Gastrocnemius medialis (tissue), 4 donors: ENCODE measurements at regions not wholly inside any gene's neighbourhood (a gene's known extent, or its start where the extent isn't known, plus 50 kb on each side); places are given as distances from the start of the nearest gene placed in this dataset.

Source experiments
- ATAC-seq, 2 donors: fragments of 150-250 bp; one replicate each; pipeline ENCODE4 v1.9.1; 2016
- DNase-seq, 2 donors: peaks; one replicate each; pipeline ENCODE4 v3.0.0-alpha.2; 2019
- H3K27ac ChIP-seq, 4 donors: fragments of 200-600 bp; sonication (generic); 1 replicate in 1 of 4; 2 replicates in 3 of 4; pipeline ENCODE4 v1.5.1; 2016 to 2018; ENCODE audit warnings: mild to moderate bottlenecking in 2 of 4, moderate library complexity in 1 of 4
- H3K27me3 ChIP-seq, 3 donors: fragments of 200-600 bp; sonication (generic) in 2 of 3; 1 replicate in 1 of 3; 2 replicates in 2 of 3; pipeline versions ENCODE4 v1.5.1 to v1.6.0; 2016 to 2019; ENCODE audit warnings: mild to moderate bottlenecking in 1 of 3, moderate library complexity in 1 of 3
- H3K36me3 ChIP-seq, 2 donors: fragments of 200-600 bp; sonication (generic) in 1 of 2; one replicate each; pipeline ENCODE4 v1.5.1; 2017 to 2018
- H3K4me1 ChIP-seq, 2 donors: fragments of 200-600 bp; sonication (generic) in 1 of 2; one replicate each; pipeline ENCODE4 v1.5.1; 2016 to 2017; ENCODE audit warnings: mild to moderate bottlenecking in 2 of 2
- H3K4me3 ChIP-seq, 4 donors: fragments of 200-600 bp; sonication (generic) in 3 of 4; 1 replicate in 1 of 4; 2 replicates in 3 of 4; pipeline ENCODE4 v1.5.1; 2016 to 2019; ENCODE audit warnings: mild to moderate bottlenecking in 2 of 4
- H3K9me3 ChIP-seq, 3 donors: fragments of 200-600 bp; sonication (generic) in 2 of 3; 1 replicate in 1 of 3; 2 replicates in 2 of 3; pipeline ENCODE4 v1.5.1; 2016 to 2019
- CTCF ChIP-seq, 5 experiments: fragments of 450-650 bp in 3 of 5; fragments of 200-600 bp in 2 of 5; sonication (generic) in 2 of 5; IDR thresholded peaks in 4 of 5; conservative IDR thresholded peaks in 1 of 5; 1 replicate in 4 of 5; 2 replicates in 1 of 5; pipeline ENCODE4 v1.5.1; 2016 to 2019; ENCODE audit warnings: antibody characterized with exemption in 5 of 5, mild to moderate bottlenecking in 3 of 5, moderate library complexity in 3 of 5
- POLR2A ChIP-seq, 2 donors: fragments of 450-650 bp; IDR thresholded peaks; one replicate each; pipeline ENCODE4 v1.6.1; 2017; ENCODE audit warnings: antibody characterized with exemption in 2 of 2, mild to moderate bottlenecking in 2 of 2, moderate library complexity in 2 of 2
- in situ Hi-C, 4 donors: fragments of 200-750 bp; cut with MboI; loops; one replicate each; pipeline versions ENCODE4 v1.15.0 to v1.8.0; 2017; ENCODE audit warnings: low sequenced_read_pairs in 4 of 4
- intact Hi-C: fragments of 100-400 bp; cut with DNase I; formaldehyde crosslinking; loops from one replicate; pipeline ENCODE4 v1.15.1; 2023; ENCODE audit warnings: low total_unique reads

- in situ Hi-C loops (no loop called here), intact Hi-C loops (no loop called here)
- ATAC-seq, result peak in 1 of 2 donors; percentile 39
- H3K36me3 ChIP-seq, result no peaks in the 10 kb centered on the region
- H3K9me3 ChIP-seq, result no peaks in the 10 kb centered on the region
- H3K4me1 ChIP-seq, result peaks cover 8 to 16% of the 10 kb centered on the region in 2 donors
- no peaks in the 10 kb centered on the region for H3K27me3 ChIP-seq
- H3K27ac ChIP-seq, result no peak overlapping the region
- H3K4me3 ChIP-seq, result peak overlapping the region in 1 of 4 donors; percentile 15
- no peak for DNase-seq
- no peak for TF ChIP-seq CTCF (IDR thresholded peaks at IDR 0.05 in 4 of 5, conservative IDR thresholded peaks at IDR 0.05 in 1 of 5)
- TF ChIP-seq POLR2A (IDR thresholded peaks at IDR 0.05), result no peak
These were observed 156.2 kb downstream of the TNFSF18 start for GRCh38 chr1:172894349-172895049.

- intact Hi-C loops, result no loop called here
- H3K9me3 ChIP-seq, result no peaks in the 10 kb centered on the region
- in situ Hi-C loops, result no loop called here
- DNase-seq, result no peak
- TF ChIP-seq CTCF (IDR thresholded peaks at IDR 0.05 in 4 of 5, conservative IDR thresholded peaks at IDR 0.05 in 1 of 5) (no peak), POLR2A (IDR thresholded peaks at IDR 0.05) (no peak)
- H3K36me3 ChIP-seq, result no peaks in the 10 kb centered on the region
- peak overlapping the region in 1 of 4 donors; percentile 40 for H3K27ac ChIP-seq
- H3K27me3 ChIP-seq, result no peaks in the 10 kb centered on the region
- H3K4me1 ChIP-seq, result peaks cover 8 to 16% of the 10 kb centered on the region in 2 donors
- peak overlapping the region in 2 of 4 donors; percentile 2 to 15 for H3K4me3 ChIP-seq
- peak in 1 of 2 donors; percentile 69 for ATAC-seq
These were observed 155.7 kb downstream of the TNFSF18 start for GRCh38 chr1:172895050-172895460.

GRCh38 chr1:172895761-172896160 is 155.0 kb downstream of the TNFSF18 start:
- Histone ChIP-seq H3K27me3 (no peaks in the 10 kb centered on the region), H3K27ac (peak overlapping the region in 1 of 4 donors; percentile 40), H3K36me3 (no peaks in the 10 kb centered on the region), H3K4me3 (no peak overlapping the region), H3K4me1 (peaks cover 8 to 16% of the 10 kb centered on the region in 2 donors), H3K9me3 (no peaks in the 10 kb centered on the region)
- in situ Hi-C loops, result no loop called here
- no peak for DNase-seq
- intact Hi-C loops, result no loop called here
- no peak for ATAC-seq
- TF ChIP-seq POLR2A (IDR thresholded peaks at IDR 0.05), result no peak
- TF ChIP-seq CTCF (IDR thresholded peaks at IDR 0.05 in 4 of 5, conservative IDR thresholded peaks at IDR 0.05 in 1 of 5), result no peak

GRCh38 chr1:172897738-172898137 is 153.0 kb downstream of the TNFSF18 start:
- ATAC-seq (no peak), DNase-seq (no peak)
- intact Hi-C loops, result no loop called here
- H3K36me3 ChIP-seq, result no peaks in the 10 kb centered on the region
- no peaks in the 10 kb centered on the region for H3K9me3 ChIP-seq
- peaks cover 8 to 16% of the 10 kb centered on the region in 2 donors for H3K4me1 ChIP-seq
- H3K27ac ChIP-seq, result no peak overlapping the region
- TF ChIP-seq CTCF (IDR thresholded peaks at IDR 0.05 in 4 of 5, conservative IDR thresholded peaks at IDR 0.05 in 1 of 5) (no peak), POLR2A (IDR thresholded peaks at IDR 0.05) (no peak)
- H3K27me3 ChIP-seq, result no peaks in the 10 kb centered on the region
- in situ Hi-C loops, result no loop called here
- H3K4me3 ChIP-seq, result no peak overlapping the region
